PFSK-1 (cell line): ENCODE measurements at regions not wholly inside any gene's neighbourhood (a gene's known extent, or its start where the extent isn't known, plus 50 kb on each side); places are given as distances from the start of the nearest gene placed in this dataset.

Experiments used
- POLR2AphosphoS5 ChIP-seq: IDR thresholded peaks from 2 replicates; pipeline ENCODE4 v1.6.1; 2012; ENCODE audit warnings: low read depth, mild to moderate bottlenecking, control low read depth, low read length, moderate library complexity
- REST ChIP-seq, 2 experiments: IDR thresholded peaks; 2 replicates each; pipeline versions ENCODE4 v1.6.1 to v1.8.0; 2011 to 2012; ENCODE audit warnings: low read depth in 2 of 2, low read length in 2 of 2, control low read depth in 1 of 2, inconsistent platforms in 1 of 2, mild to moderate bottlenecking in 1 of 2, moderate library complexity in 1 of 2; ENCODE audit not compliant: insufficient read depth in 1 of 2
- SIN3A ChIP-seq: IDR thresholded peaks from 2 replicates; pipeline ENCODE4 v1.6.1; 2012; ENCODE audit warnings: mild to moderate bottlenecking, low read length, moderate library complexity, borderline replicate concordance; ENCODE audit not compliant: insufficient read depth
- TAF1 ChIP-seq: IDR thresholded peaks from 2 replicates; pipeline ENCODE4 v1.6.1; 2012; ENCODE audit warnings: low read length, control low read depth, borderline replicate concordance; ENCODE audit not compliant: insufficient read depth

GRCh38 chr4:35912174-35912573 is 332.1 kb downstream of the ARAP2 start:
- TF ChIP-seq TAF1 (no peak), POLR2AphosphoS5 (no peak), REST (IDR thresholded peaks at IDR 0.05; ENCODE audit: insufficient read depth in 1 of 2, low read depth in 2 of 2, low read length in 2 of 2) (no peak), SIN3A (no peak)
